NCI-H146 treated with DMSO at 0.1 percent for 48 hours (cell line): ENCODE measurements at regions not wholly inside any gene's neighbourhood (a gene's known extent, or its start where the extent isn't known, plus 50 kb on each side); places are given as distances from the start of the nearest gene placed in this dataset.

Experiments used
- DNase-seq: peaks from one replicate; lab custom pipeline; 2025; ENCODE audit not compliant: unreplicated experiment; lab: John Stamatoyannopoulos, UW

DNA sequence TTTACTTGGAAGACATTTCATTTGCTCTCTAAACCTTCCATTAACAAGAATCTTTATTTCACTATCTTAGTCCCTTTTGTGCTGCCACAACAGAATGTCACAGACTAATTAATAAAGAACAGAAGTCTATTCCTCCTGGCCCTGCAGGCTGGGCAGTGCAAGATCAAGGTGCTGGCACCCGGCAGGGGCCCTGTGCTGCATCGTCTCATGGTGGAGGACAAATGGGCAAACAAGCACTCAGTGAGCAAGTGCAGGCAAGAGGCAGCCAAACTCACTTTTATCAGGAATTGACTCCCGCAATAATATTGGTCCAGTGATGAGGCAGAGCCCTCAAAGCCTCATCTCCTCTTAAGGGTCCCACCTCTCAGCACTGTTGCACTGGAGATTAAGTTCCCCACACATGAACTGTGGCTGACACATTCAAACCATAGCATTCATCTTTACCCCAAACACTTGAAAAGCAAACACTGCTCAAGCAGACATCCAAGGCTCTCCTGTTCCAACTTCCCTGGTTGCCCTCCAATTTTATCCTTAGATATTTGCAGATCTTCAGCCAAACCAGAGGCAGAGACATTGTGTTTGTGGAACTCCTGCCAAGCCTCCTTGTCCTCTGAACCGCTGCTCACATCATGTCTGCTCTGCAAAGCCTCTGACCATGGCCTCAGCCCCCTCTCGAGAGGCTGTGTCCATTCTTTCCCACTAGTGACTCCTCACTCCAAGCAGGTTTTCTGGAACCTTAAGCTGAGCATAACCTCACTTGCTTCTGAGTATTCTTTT lies 404.4 kb upstream of the SOX11 start:
- no peak for DNase-seq

DNA sequence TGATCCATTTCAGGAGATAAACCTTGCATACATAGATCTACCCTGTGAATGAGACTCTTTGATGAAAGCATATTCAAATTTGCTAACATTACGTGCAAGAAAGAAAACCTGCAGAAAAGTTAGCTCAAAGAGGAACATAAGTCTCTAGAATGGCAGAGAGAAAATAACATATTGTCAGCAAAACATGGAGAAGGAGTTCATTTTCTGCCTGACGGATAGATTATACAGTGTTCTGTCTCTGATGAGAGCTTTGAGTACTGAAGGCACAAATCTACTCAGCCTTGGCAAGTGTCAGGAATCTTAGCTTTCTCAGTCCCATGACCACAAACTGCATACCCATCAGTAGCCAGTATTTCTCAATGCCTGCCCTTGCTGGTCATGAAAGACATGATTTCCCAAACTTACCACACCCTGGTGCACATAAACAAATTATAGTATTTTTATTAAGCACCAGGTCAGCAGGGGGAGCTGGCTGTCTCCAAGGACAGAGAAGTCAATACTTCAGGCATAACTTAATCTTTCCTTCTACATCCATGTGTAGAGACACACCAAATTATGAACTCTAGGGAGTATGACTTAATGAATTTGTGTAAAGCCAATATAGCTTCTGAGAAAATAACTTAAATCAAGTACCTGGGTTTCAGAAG lies 401.2 kb upstream of the SOX11 start:
- no peak for DNase-seq

DNA sequence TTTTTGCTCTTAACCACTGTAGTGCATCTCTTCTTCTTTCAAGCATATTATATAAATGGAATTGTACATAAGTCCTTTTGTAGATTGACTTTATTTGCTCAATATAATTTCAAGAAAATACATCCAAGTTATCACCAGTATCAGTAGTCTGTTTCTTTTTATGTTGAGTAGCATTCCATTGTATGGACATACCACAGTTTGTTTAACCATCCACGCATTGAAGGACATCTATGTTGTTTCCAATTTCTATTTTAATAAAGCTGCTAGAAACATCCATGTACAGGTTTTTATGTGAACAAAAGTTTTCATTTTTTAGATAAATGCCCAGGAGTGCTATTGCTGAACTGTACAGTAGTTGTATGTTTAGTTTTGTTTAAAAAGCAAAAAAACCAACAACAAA lies 387.5 kb upstream of the SOX11 start:
- DNase-seq: no peak

GRCh38 chr2:5315041-5315440 lies 377.1 kb upstream of the SOX11 start:
- DNase-seq: no peak

DNA sequence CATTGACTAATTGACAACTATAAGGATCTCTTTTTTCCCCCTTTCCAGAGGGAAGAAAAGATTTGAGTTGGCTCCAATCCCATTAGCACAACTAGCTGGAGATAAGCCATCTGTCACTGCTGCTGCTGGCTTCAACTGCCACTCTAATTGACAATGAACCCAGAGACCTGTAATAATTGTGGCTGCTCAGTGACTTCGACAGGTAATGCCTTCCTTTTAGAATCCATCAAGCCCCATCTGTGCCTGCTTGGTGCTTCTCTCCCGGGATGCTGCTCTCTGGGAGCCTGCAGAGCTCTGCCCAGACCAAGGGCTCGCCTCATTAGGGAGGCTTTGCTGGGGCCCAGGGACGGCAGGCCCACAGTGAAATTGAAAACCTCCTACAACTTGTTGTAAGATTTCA lies 376.7 kb upstream of the SOX11 start:
- DNase-seq: peak; percentile 40

GRCh38 chr2:5316001-5316490 lies 376.1 kb upstream of the SOX11 start:
- DNase-seq: no peak

- no peak for DNase-seq
Observed at GRCh38 chr2:5319493-5319892, 372.7 kb upstream of the SOX11 start.

DNA sequence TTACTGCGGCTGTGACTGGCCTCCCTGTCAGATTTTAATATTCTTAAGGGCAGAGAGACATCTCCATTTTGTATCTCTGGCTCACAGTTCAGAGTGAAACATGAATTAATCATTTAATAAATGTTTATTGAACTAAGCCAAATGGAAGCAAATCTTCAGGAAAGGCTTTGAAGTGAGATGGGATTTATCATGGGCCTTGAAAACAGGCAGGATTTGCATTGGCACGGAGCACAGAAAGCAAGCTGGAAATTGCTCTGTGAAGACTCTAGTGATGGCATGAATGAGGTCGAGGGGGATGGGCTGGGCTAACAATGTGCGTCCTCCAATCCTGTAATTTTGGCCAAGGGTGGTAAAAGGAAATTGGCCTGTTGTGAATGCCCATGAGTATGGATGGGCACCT lies 369.8 kb upstream of the SOX11 start:
- DNase-seq: no peak

DNA sequence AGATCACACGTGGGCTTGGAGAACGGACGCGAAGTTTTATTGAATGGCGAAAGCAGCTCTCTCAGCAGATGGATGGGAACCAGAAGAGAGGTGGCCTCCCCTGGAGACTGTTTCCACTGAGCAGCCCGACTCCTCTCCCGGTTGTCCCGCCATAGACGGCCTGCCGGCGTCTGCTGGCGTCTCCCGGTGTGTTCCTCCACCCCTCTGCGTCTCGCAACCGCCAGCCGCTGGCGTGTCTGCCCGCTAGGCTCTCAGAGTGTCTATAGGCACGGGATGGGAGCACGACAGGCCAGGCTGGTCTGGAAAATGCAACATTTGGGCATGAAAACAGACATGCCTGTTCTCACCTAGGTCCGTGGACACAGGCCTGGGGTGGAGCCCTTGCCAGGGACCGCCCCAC lies 366.7 kb upstream of the SOX11 start:
- DNase-seq: no peak

GRCh38 chr2:5328826-5329225 lies 363.4 kb upstream of the SOX11 start:
- DNase-seq: no peak

GRCh38 chr2:5329763-5330162 lies 362.4 kb upstream of the SOX11 start:
- no peak for DNase-seq

DNA sequence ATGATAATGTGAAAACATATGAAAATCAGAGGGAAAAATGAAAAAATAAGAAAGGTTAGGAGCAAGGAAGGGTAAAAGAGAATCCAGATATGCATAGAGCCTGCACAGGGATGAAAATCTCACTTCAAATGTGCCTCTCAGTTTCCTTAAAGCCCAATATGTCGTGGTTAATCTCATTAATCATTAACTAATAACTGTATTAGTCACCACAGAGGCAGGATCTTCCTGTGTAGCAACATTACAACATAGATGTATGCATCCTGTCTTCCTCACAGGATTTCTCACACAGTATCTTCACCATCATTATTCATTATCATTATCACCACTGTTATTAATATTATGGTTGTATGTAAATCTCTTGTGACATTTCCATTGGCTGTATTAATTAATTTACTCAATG lies 361.2 kb upstream of the SOX11 start:
- DNase-seq: no peak

- no peak for DNase-seq
Observed at GRCh38 chr2:5332925-5333324, 359.3 kb upstream of the SOX11 start.

GRCh38 chr2:5339473-5339872 lies 352.7 kb upstream of the SOX11 start:
- no peak for DNase-seq

- DNase-seq: no peak
Observed at GRCh38 chr2:5343785-5344335, 348.3 kb upstream of the SOX11 start.

- DNase-seq: no peak
Observed at GRCh38 chr2:5352286-5352685, 339.9 kb upstream of the SOX11 start.

DNA sequence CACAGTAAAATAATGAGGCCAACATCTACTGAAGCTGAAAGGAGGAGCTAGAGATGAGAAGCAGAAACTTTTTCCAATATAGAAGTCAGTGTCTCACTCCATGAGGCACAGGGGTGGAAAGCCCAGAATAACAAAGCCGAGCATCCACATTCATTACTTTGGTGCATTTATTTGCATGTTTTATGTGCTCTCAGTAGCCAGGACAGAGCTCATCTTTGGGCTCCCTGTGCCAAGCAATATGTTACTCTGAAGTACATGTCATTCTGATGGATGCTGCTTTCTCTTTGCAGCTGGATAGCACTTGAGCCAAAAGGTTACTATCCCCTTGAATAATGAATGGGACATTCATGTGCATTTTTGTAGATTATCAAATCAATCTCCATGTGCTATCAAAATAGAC lies 338.6 kb upstream of the SOX11 start:
- DNase-seq: no peak

- no peak for DNase-seq
Observed at GRCh38 chr2:5359397-5359796, 332.8 kb upstream of the SOX11 start.

GRCh38 chr2:5360081-5360480 lies 332.1 kb upstream of the SOX11 start:
- DNase-seq: no peak

GRCh38 chr2:5364361-5364760 lies 327.8 kb upstream of the SOX11 start:
- DNase-seq: no peak

DNA sequence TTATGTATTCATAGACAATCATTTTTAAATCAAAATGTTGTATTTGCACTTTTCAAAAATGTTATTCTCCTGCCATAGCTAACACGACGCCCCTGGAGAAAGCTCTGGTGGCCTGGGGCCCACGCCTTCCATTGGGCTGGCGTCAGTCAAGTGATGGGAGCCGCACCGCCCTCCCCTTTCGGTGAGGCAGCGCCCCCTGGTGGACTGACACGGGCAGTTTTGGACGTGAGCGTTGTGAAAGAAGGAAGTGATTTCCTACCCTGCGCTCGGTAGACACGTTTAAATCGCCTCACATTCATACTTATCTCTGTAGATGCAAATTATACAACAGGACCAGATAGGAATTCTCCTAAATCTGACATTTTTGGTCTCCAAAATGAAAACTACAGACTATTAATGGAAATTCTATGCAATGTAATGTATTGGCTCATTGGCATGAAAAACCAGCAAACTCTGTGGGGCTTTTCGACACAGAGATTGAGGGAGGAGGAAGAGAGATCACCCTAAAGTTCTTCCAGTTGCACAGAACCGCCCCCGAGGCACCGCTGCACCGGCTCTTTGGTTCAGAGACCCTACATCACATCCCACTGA lies 326.2 kb upstream of the SOX11 start:
- peak; percentile 52 for DNase-seq

- no peak for DNase-seq
Observed at GRCh38 chr2:5367321-5367720, 324.9 kb upstream of the SOX11 start.
